ENCODE measurements at regions not wholly inside any gene's neighbourhood (a gene's known extent, or its start where the extent isn't known, plus 50 kb on each side); places are given as distances from the start of the nearest gene placed in this dataset.

GRCh38 chr4:23736466-23736865 is 153.4 kb downstream of the PPARGC1A start:
- FAIRE-seq, result no peak
- POLR2A ChIA-PET, result no interaction called here
- TF ChIP-seq NR2F1 (CRISPR knock-in tag; IDR thresholded peaks at IDR 0.05) (no peak), BORCS8-MEF2B (CRISPR knock-in tag; IDR thresholded peaks at IDR 0.05) (no peak), SIX4 (CRISPR knock-in tag; IDR thresholded peaks at IDR 0.05) (no peak), ZNF720 (CRISPR knock-in tag; IDR thresholded peaks at IDR 0.05) (no peak), GRHL1 (CRISPR knock-in tag; conservative IDR thresholded peaks at IDR 0.05) (no peak), ASH2L (IDR thresholded peaks at IDR 0.05; ENCODE audit: insufficient read length, low read depth, low read length) (no peak)
- TF ChIP-seq, protein P1, sequence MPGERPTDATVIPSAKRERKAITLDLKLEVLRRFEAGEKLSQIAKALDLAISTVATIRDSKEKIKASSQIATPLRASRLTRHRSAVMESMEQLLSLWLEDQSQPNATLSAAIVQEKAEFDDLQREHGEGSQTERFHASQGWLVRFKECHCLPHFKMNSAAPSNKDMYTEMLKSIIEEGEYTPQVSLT (CRISPR knock-in tag; IDR thresholded peaks at IDR 0.05; ENCODE audit: borderline replicate concordance, low read depth), result no peak
- TF ChIP-seq, protein P2, sequence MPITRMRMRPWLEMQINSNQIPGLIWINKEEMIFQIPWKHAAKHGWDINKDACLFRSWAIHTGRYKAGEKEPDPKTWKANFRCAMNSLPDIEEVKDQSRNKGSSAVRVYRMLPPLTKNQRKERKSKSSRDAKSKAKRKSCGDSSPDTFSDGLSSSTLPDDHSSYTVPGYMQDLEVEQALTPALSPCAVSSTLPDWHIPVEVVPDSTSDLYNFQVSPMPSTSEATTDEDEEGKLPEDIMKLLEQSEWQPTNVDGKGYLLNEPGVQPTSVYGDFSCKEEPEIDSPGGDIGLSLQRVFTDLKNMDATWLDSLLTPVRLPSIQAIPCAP (CRISPR knock-in tag; IDR thresholded peaks at IDR 0.05; ENCODE audit: low read depth), result no peak
- TF ChIP-seq, protein P3, sequence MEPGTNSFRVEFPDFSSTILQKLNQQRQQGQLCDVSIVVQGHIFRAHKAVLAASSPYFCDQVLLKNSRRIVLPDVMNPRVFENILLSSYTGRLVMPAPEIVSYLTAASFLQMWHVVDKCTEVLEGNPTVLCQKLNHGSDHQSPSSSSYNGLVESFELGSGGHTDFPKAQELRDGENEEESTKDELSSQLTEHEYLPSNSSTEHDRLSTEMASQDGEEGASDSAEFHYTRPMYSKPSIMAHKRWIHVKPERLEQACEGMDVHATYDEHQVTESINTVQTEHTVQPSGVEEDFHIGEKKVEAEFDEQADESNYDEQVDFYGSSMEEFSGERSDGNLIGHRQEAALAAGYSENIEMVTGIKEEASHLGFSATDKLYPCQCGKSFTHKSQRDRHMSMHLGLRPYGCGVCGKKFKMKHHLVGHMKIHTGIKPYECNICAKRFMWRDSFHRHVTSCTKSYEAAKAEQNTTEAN (CRISPR knock-in tag; conservative IDR thresholded peaks at IDR 0.05), result no peak
- TF ChIP-seq, protein P4, sequence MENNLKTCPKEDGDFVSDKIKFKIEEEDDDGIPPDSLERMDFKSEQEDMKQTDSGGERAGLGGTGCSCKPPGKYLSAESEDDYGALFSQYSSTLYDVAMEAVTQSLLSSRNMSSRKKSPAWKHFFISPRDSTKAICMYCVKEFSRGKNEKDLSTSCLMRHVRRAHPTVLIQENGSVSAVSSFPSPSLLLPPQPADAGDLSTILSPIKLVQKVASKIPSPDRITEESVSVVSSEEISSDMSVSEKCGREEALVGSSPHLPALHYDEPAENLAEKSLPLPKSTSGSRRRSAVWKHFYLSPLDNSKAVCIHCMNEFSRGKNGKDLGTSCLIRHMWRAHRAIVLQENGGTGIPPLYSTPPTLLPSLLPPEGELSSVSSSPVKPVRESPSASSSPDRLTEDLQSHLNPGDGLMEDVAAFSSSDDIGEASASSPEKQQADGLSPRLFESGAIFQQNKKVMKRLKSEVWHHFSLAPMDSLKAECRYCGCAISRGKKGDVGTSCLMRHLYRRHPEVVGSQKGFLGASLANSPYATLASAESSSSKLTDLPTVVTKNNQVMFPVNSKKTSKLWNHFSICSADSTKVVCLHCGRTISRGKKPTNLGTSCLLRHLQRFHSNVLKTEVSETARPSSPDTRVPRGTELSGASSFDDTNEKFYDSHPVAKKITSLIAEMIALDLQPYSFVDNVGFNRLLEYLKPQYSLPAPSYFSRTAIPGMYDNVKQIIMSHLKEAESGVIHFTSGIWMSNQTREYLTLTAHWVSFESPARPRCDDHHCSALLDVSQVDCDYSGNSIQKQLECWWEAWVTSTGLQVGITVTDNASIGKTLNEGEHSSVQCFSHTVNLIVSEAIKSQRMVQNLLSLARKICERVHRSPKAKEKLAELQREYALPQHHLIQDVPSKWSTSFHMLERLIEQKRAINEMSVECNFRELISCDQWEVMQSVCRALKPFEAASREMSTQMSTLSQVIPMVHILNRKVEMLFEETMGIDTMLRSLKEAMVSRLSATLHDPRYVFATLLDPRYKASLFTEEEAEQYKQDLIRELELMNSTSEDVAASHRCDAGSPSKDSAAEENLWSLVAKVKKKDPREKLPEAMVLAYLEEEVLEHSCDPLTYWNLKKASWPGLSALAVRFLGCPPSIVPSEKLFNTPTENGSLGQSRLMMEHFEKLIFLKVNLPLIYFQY (CRISPR knock-in tag; IDR thresholded peaks at IDR 0.05; ENCODE audit: borderline replicate concordance), result no peak

More at GRCh38 chr4:23736466-23736865, 153.4 kb downstream of the PPARGC1A start:
- ATAC-seq (no peak), DNase-seq (ENCODE audit: low spot score) (no peak)
- Histone ChIP-seq H3K36me3 (replicated peaks in 1 of 2; ENCODE audit: control insufficient read depth in 1 of 2, insufficient read depth in 2 of 2, low read length in 2 of 2) (no peaks in the 10 kb centered on the region), H3K27me3 (ENCODE audit: control insufficient read depth in 1 of 2, insufficient read depth in 2 of 2, low read length in 2 of 2) (no peaks in the 10 kb centered on the region), H3K9ac (ENCODE audit: insufficient read depth, low read depth, low read length) (no peak overlapping the region), H2AFZ (ENCODE audit: low read length) (no peak overlapping the region), H3K27ac (ENCODE audit: extremely low read length, insufficient read depth, low read length) (no peak overlapping the region), H3K4me1 (ENCODE audit: insufficient read depth, low read length) (no peaks in the 10 kb centered on the region), H3K79me2 (ENCODE audit: insufficient read depth, low read length) (no peaks in the 10 kb centered on the region), H3K4me2 (ENCODE audit: low read depth, low read length) (no peak overlapping the region), H4K20me1 (ENCODE audit: insufficient read depth, low read length) (no peaks in the 10 kb centered on the region), H3K4me3 (replicated peaks in 1 of 3; ENCODE audit: insufficient read depth in 1 of 3, low read depth in 2 of 3, low read length in 3 of 3) (no peak overlapping the region), H3K9me3 (ENCODE audit: low read length) (no peaks in the 10 kb centered on the region)
- CTCF ChIA-PET (ENCODE audit: low intra/inter-chr PET ratio, low total read pairs), result no interaction called here
- intact Hi-C loops (cut with micrococcal nuclease; ENCODE audit: unreplicated experiment), result no loop called here
- BruUV-seq (replicated peaks), result no TSS peak
- in situ Hi-C loops (cut with HindIII; ENCODE audit: extremely low pct_ligation_motif_present, low pct_unique_long_range_greater_than_20kb), result no loop called here
- 27% methylated on average over 1 of the region's 1 CpG for WGBS (ENCODE audit: low lambda C conversion rate)

Measured in HepG2 (cell line).